ENCODE measurements at regions not wholly inside any gene's neighbourhood (a gene's known extent, or its start where the extent isn't known, plus 50 kb on each side); places are given as distances from the start of the nearest gene placed in this dataset.

GRCh38 chr3:102017784-102018183 is 168.5 kb downstream of the NFKBIZ start:
- no peak for TF ChIP-seq CTCF (IDR thresholded peaks at IDR 0.05; ENCODE audit: low read depth, low read length)
- TF ChIP-seq EZH2phosphoT487 (IDR thresholded peaks at IDR 0.05; ENCODE audit: low read depth), result no peak
